Pulmonary artery endothelial cell (primary cell): ENCODE measurements at regions not wholly inside any gene's neighbourhood (a gene's known extent, or its start where the extent isn't known, plus 50 kb on each side); places are given as distances from the start of the nearest gene placed in this dataset.
"Not testable (repeated sequence)": the region's sequence is repeated elsewhere in the genome, so short reads cannot be mapped to it uniquely, and the experiment has no call there.

Experiments used
- DNase-seq: peaks from one replicate; pipeline ENCODE4 v3.0.0-alpha.2; 2011; ENCODE audit warnings: low read depth, low spot score

GRCh38 chr2:163191372-163191771 is 352.8 kb upstream of the KCNH7 start:
- DNase-seq: no peak

GRCh38 chr2:163187995-163188655 is 349.6 kb upstream of the KCNH7 start:
- DNase-seq: no peak

DNA sequence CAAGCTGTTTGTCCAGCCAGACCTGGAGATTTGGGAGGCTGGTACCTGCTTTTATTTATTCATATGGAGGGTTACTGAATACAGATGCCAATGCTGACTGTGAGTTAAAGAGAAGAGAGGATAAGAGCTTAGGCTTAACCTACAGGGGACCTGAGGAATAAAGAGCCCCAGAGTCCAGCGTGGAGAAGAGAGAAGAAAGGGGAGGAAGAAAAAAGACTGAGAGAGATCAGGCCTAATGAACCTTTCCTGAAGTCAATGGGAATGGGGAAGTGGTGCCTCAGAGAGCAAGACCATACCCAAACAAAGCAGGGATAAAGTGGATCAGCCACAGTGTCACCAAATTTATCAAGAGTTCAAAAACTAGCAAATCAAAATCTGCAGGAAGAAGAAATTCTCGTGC is 348.6 kb upstream of the KCNH7 start:
- no peak for DNase-seq

- DNase-seq: no peak
These were observed 346.6 kb upstream of the KCNH7 start for GRCh38 chr2:163185160-163185559.

DNA sequence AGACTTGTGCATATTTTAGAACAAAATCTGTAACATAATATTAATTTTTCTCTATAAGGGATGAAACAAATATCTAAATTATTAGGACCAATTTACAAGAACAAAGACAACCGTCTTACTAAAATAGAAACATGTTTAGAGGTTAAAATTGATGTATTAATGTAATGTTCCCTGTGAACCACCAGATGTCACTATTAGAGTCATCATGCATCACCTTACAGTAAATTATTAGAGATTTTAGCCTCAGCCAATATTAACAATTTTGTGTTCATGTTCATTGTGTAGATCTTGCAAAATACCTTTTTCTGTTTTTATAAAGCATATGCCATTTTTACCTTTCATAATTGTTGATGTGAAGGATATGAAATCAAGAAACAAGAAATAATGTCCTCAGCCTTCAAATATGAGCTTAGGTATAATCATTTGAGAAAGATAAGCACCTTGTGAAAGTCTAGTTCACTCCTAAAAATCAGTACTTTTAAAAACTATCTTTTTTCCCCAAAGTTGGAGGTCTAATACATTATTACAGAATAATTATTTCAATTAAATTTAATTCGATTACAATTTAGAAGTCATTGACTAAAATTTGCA is 344.3 kb upstream of the KCNH7 start:
- DNase-seq: no peak

- no peak for DNase-seq
These were observed 339.0 kb upstream of the KCNH7 start for GRCh38 chr2:163177592-163177991.

DNA sequence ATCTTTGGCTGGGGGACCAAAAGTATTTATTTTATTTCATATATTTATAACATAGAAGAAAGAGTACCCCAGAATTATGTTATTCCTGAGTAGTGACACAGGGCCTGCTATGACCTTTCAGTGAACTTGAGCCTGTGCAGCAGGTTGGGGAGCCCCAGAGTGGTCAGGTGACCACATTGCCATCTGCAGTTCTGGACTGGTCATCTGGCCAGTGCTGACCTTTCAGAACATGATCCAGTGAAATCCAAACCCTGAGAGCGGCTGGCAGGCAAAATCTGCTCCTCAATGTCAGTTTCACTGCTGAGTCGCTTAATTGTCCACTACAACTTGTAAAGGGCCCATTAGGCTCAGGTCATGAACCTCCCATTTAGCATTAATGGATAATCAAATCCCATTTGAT is 336.7 kb upstream of the KCNH7 start:
- DNase-seq: no peak

GRCh38 chr2:163173591-163173990 is 335.0 kb upstream of the KCNH7 start:
- DNase-seq: no peak

DNA sequence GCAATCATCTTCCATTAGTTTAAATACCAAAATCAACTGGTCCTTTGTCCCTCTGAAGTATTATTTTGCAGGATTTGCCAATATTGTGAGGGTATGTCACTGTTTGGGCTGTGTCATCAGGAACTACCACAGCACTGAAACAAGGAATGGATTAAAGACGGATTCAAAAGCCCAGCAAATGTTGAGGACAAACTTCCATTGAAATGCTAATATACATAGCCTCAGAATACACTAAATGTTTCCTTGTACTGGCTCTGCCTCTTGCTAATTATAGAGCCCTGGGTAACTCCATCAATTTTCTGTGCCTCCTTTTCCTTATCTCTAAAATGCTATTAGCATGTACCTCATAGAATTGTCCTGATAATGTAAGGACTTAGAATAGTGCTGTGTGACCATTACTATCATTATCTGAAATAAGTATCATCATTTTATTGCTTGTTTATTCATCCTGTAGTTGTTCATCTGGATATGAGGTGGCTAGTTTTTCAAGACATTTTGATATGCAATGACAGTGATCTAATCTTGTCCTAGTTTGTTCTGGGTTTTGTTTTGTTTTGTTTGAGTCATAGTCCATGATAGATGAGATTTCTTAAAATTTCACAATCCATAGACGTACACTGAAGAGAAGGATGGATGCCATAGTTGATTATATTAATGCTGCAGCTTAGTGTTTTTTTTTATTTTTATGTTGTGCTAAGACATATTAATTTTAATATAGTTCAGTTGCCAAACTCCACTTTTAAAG is 333.4 kb upstream of the KCNH7 start:
- no peak for DNase-seq

DNA sequence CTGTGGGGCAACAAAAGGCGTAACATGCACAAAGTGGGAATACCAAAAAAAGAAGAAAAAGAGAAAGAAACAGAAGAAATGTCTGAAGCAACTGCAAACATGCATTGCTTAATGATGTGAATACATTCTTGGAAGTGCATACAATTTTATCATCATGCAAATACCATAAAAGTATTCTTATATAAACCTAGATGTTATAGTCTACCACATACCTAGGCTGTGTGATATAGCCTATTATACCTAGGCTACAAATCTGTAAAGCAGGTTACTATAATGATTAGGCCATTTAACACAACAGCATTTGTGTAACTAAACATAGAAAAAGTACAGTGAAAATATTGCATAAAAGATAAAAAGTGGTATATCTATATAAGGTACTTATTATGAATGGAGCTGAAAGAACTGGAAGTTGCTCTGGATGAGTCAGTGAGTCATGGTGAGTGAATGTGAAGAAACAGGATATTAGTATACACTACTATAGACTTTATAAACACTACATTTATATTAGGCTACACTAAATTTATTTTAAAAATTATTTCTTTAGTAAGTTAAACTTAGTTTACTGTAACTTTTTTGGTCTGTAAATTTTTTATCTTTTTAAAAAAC is 319.4 kb upstream of the KCNH7 start:
- DNase-seq: peak; percentile 48

DNA sequence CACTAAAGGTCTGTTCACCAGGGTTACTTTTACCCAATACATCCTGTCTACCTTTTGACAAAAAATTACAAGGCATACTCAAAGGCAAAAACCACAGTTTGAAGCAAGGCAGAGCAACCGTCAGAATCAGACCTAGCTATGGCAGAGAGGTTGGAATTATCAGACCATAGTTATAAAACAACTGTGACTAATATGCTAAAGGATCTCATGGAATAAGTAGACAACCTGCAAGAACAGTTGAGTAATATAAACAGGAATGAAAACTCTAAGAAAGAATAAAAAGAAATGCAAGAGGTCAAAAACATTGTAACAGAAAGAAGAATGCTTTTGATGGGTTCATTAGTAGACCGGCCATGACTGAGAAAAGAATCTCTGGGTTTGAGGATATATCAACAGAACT is 318.8 kb upstream of the KCNH7 start:
- no peak for DNase-seq

- DNase-seq: no peak
These were observed 317.4 kb upstream of the KCNH7 start for GRCh38 chr2:163155925-163156324.

- no peak for DNase-seq
These were observed 316.8 kb upstream of the KCNH7 start for GRCh38 chr2:163155279-163155883.

DNA sequence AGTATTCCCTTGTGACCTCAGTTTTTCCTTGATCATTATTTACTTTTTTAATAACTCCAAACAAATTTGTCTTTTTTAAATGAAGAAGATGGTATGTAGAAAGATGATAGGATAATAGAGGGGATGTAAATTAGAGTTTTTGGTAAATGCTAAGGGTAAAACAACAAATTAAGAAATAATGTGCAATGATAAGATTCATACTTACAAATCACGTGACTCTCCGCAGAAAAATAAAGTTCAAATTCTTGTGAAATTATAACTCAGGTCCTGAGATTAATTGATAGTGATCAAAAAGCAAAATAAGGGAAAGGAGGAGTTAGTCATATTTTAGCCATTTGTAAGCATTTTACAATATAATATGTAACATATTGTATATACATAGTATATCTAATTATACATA is 304.1 kb upstream of the KCNH7 start:
- no peak for DNase-seq

- DNase-seq: no peak
These were observed 300.4 kb upstream of the KCNH7 start for GRCh38 chr2:163138947-163139346.

- DNase-seq: no peak
These were observed 296.7 kb upstream of the KCNH7 start for GRCh38 chr2:163135256-163135655.

- no peak for DNase-seq
These were observed 295.0 kb upstream of the KCNH7 start for GRCh38 chr2:163133602-163134001.

- no peak for DNase-seq
These were observed 294.3 kb upstream of the KCNH7 start for GRCh38 chr2:163132850-163133249.

DNA sequence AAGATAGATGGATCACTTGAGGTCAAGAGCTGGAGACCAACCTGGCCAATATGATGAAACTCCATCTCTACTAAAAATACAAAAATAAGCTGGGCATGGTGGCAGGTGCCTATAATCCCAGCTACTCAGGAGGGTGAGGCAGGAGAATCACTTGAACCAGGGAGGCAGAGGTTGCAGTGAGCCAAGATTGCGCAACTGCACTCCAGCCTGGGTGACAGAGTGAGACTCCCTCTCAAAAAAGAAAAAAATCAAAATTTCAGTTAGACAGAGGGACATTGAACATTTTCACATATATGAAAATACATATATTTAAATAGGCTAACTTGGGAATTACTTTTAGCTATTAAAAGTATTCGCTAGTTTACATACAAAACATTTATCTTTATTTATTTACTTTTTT is 293.6 kb upstream of the KCNH7 start:
- DNase-seq: not testable (repeated sequence)

- DNase-seq: no peak
These were observed 285.0 kb upstream of the KCNH7 start for GRCh38 chr2:163123526-163123925.

DNA sequence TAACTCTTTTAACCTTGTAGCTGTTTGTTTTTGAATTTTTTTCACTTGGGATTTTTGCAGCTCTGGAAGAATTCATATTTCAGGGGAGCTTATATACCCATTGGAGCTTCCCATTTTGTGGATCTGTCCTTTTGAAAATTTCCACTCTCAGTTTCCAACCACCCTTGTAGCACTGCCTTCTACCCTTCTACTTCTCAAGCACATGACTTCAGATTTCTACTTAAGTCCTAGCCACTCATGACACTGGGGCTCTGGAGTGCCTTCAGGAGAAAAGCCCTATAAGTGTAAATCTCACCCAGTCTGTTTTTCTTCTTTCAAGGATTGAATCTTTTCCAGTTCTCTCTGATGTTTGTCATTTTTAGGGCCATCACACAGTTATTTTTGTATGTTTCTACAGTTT is 283.7 kb upstream of the KCNH7 start:
- no peak for DNase-seq

DNA sequence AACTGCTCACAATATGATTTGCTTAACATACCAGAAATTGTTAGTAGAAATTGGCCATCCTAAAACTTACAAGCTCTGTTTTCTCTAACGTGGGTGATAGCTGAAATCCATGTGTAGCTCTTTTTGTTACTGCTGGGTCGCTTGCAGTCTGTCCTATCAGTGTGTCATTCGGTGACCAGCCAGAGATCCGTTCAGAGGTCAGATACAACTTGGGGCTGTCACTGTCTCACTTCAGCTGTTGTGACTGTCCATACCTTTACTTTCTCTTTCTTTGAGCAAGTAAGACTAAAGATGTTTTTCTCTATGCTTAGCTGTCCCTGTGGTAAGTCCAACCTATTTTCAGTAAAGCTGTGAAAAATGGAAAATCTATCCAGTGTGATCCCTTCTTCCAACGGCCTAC is 282.9 kb upstream of the KCNH7 start:
- no peak for DNase-seq
